ENCODE measurements at regions not wholly inside any gene's neighbourhood (a gene's known extent, or its start where the extent isn't known, plus 50 kb on each side); places are given as distances from the start of the nearest gene placed in this dataset.
"Not testable (repeated sequence)": the region's sequence is repeated elsewhere in the genome, so short reads cannot be mapped to it uniquely, and the experiment has no call there.

DNA sequence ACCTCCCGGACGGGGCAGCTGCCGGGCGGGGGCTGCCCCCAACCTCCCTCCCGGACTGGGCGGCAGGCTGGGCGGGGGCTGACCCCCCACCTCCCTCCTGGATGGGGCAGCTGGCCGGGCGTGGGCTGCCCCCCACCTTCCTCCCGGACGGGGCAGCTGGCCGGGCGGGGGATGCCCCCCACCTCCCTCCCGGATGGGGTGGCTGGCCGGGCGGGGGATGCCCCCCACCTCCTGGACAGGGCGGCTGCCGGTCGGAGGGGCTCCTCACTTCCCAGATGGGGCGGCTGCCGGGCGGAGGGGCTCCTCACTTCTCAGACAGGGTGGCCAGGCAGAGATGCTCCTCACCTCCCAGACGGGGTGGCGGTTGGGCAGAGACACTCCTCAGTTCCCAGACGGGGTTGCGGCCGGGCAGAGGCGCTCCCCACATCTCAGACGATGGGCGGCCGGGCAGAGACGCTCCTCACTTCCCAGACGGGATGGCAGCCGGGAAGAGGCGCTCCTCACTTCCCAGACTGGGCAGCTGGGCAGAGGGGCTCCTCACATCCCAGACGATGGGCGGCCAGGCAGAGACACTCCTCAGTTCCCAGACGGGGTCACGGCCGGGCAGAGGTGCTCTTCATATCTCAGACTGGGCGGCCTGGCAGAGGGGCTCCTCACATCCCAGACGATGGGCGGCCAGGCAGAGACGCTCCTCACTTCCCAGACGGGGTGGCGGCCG, 691.1 kb downstream of the BRINP1 start:
- DNase-seq (ENCODE audit: low read depth in 4 of 4, low spot score in 2 of 4), result not testable (repeated sequence)

- DNase-seq (ENCODE audit: low read depth in 4 of 4, low spot score in 2 of 4), result no peak
Measured at GRCh38 chr9:118686959-118687358, 682.3 kb downstream of the BRINP1 start.

- no peak for DNase-seq (ENCODE audit: low read depth in 4 of 4, low spot score in 2 of 4)
Measured at GRCh38 chr9:118689280-118689679, 680.0 kb downstream of the BRINP1 start.

- DNase-seq (ENCODE audit: low read depth in 4 of 4, low spot score in 2 of 4), result no peak
Measured at GRCh38 chr9:118692613-118693012, 676.6 kb downstream of the BRINP1 start.

- peak in 1 of 4 donors; percentile 4 for DNase-seq (ENCODE audit: low read depth in 4 of 4, low spot score in 2 of 4)
Measured at GRCh38 chr9:118693645-118694044, 675.6 kb downstream of the BRINP1 start.

DNA sequence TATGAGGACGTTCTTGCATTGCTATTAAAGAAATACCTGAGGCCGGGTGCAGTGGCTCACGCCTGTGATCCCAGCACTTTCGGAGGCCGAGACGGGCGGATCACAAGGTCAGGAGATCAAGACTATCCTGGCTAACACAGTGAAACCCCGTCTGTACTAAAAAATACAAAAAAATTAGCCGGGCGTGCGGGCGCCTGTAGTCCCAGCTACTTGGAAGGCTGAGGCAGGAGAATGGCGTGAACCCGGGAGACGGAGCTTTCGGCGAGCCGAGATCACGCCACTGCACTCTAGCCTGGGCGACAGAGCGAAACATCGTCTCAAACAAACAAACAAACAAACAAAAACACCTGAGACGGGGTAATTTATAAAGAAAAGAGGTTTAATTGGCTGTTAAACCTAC, 674.0 kb downstream of the BRINP1 start:
- not testable (repeated sequence) for DNase-seq (ENCODE audit: low read depth in 4 of 4, low spot score in 2 of 4)

- no peak for DNase-seq (ENCODE audit: low read depth in 4 of 4, low spot score in 2 of 4)
Measured at GRCh38 chr9:118701985-118702384, 667.2 kb downstream of the BRINP1 start.

DNA sequence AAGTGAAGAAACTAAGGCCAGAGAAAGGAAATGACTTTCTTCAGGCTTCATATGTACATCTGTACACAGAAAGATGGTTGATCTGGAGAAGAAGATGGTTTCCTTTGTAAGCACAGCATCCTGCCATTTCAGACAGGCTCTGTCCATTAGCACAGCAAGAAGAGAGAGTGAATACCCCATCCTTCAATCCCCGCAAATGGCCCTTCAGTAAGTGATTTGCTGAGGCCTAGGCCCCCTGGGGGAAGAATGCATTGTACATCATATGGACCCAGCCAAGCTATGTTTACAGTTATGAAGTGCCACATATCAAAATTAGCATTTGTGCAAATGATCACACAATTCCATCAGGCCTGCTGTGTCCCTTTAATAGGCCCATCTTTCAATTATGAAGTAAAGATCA, 657.4 kb downstream of the BRINP1 start:
- DNase-seq (ENCODE audit: low read depth in 4 of 4, low spot score in 2 of 4), result no peak

- no peak for DNase-seq (ENCODE audit: low read depth in 4 of 4, low spot score in 2 of 4)
Measured at GRCh38 chr9:118721276-118721675, 648.0 kb downstream of the BRINP1 start.

DNA sequence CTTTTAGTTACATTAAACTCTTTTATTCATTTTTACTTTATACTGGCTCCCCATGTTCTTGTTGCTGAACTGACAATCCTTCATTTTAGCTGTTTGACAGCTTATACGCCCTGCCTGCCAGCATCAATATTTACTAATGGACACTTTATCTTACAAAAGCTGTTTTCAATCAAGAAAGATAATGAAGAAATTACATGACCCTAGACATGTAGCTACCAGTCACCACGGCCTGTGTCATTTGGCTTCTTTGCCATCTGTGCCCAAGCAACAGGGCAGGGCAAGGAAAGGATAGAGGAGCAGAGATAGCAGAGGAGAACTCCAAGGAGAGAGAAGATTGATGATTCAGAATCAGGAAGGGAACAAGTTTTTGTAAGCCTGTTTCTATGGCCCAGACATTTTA, 647.3 kb downstream of the BRINP1 start:
- no peak for DNase-seq (ENCODE audit: low read depth in 4 of 4, low spot score in 2 of 4)

DNA sequence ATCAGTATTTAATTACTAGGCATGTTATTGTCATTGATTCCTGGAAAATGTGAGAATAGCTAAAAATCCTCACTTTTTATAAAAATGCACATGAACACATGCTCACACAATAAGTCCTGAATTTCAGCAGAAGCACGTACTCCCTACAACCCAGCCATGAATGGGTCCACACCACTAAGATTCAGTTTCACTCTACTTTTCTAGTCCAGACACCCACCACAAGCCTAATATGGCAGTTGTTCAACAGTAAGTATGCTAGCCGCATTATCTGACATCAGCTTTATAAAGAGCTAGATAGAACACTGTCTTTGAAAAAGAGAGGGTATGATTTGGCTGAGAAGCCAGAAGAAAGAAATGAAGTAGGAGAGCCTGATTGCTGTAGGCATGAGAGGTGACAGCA, 639.3 kb downstream of the BRINP1 start:
- DNase-seq (ENCODE audit: low read depth in 4 of 4, low spot score in 2 of 4), result no peak

- DNase-seq (ENCODE audit: low read depth in 4 of 4, low spot score in 2 of 4), result no peak
Measured at GRCh38 chr9:118732998-118733397, 636.2 kb downstream of the BRINP1 start.

DNA sequence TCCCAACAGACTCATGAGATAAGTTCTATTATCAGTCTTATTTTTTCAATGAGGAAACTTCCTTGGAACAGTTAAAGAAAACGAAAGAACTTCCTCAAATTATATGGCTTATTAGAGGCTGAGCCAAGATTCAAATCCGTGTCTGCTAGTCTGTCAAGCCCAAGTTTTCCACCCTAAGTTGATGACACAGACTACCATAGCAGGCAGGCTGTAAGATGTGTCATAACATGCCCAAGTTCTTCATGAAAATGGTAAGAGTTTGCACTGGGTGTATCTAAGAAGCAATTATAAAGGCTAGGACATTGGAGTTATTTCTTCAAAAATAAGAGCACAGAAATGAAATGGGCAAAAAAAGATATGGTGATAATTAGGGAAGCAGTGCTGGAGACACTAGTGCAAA, 634.5 kb downstream of the BRINP1 start:
- no peak for DNase-seq (ENCODE audit: low read depth in 4 of 4, low spot score in 2 of 4)

DNA sequence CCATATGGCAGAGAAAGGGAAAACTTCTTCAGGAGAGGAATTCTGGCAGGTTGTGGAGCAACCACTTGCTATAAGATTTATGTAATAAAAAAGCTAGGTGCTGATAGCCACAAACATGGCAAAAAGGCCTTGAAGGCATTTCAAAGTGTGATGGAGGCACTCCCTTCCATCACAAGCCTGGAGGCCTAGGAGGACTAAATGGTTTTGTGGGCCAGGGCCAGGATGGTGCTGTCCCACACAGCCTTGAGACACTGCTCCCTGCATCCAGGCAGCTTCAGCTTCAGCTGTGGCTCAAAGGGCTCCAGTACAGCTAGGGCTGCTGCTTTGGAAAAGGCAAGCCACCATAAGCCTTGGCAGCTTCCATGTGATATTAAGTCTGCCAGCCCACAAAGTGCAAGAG, 632.8 kb downstream of the BRINP1 start:
- no peak for DNase-seq (ENCODE audit: low read depth in 4 of 4, low spot score in 2 of 4)

GRCh38 chr9:118751077-118751847, 618.0 kb downstream of the BRINP1 start:
- no peak for DNase-seq (ENCODE audit: low read depth in 4 of 4, low spot score in 2 of 4)

- no peak for DNase-seq (ENCODE audit: low read depth in 4 of 4, low spot score in 2 of 4)
Measured at GRCh38 chr9:118751848-118752223, 617.4 kb downstream of the BRINP1 start.

DNA sequence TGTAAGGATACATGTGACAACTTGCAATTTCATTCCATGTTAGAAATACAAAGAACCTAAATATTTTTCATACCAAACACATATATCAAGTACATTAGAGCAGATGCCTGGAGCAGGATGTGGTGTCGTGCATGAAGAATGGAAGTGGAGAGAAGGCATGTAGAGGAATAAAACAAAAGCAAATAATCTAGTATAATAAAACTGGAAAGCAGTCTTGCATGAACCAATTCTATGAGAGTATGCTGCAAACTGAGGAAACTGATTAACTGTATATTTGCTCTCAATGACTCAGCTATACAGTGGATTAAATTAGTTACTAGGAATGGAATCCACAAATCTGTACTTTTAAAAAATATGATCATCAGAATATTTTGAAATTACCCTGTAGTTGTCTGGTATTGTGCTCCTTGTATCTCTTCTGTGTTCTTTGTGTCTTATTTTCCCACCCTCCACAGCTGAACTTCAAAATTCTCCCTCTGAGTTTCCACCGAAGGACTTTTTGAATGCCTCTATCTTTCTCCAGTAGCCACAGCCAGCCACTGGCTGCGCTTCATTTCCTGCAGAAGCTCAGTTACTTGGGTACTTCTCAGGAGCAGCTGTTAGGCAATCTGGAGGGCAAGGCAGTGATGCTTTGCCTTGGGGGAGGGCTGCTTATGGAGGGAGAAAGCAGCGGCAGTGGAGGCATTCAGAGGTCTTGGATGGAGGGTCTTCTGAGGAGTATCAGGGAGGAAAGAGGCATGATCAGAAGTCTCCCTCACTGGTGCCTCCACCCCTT, 608.0 kb downstream of the BRINP1 start:
- no peak for DNase-seq (ENCODE audit: low read depth in 4 of 4, low spot score in 2 of 4)

GRCh38 chr9:118767571-118767970, 601.7 kb downstream of the BRINP1 start:
- no peak for DNase-seq (ENCODE audit: low read depth in 4 of 4, low spot score in 2 of 4)

GRCh38 chr9:118782790-118783463, 586.3 kb downstream of the BRINP1 start:
- DNase-seq (ENCODE audit: low read depth in 4 of 4, low spot score in 2 of 4), result no peak

- no peak for DNase-seq (ENCODE audit: low read depth in 4 of 4, low spot score in 2 of 4)
Measured at GRCh38 chr9:118784033-118784432, 585.2 kb downstream of the BRINP1 start.

GRCh38 chr9:118785456-118785855, 583.8 kb downstream of the BRINP1 start:
- no peak for DNase-seq (ENCODE audit: low read depth in 4 of 4, low spot score in 2 of 4)
